GM23338 (cell line): ENCODE measurements at regions not wholly inside any gene's neighbourhood (a gene's known extent, or its start where the extent isn't known, plus 50 kb on each side); places are given as distances from the start of the nearest gene placed in this dataset.

ENCODE experiments used
- ATAC-seq: fragments of 200-7000 bp; cut with Tn5 transposase; 3 replicates; pipeline ENCODE4 v1.9.1; 2020
- DNase-seq: peaks from one replicate; pipeline ENCODE4 v3.0.0-alpha.2; 2015; ENCODE audit warnings: low spot score
- H2AFZ ChIP-seq: fragments of 200-600 bp; sonication (generic); 2 replicates; pipeline ENCODE4 v1.8.0; 2016; ENCODE audit warnings: antibody characterized with exemption, mild to moderate bottlenecking, moderate library complexity
- H3F3A ChIP-seq: fragments of 200-600 bp; sonication (generic); replicated peaks from 2 replicates; pipeline ENCODE4 v1.8.0; 2017; ENCODE audit warnings: antibody characterized with exemption, mixed run types, low read depth
- H3K27ac ChIP-seq: fragments of 200-600 bp; sonication (generic); 2 replicates; pipeline ENCODE4 v1.6.1; 2016; ENCODE audit warnings: low read depth
- H3K27me3 ChIP-seq: fragments of 200-600 bp; sonication (generic); 2 replicates; pipeline ENCODE4 v1.8.0; 2016; ENCODE audit warnings: mild to moderate bottlenecking, mixed run types, moderate library complexity; ENCODE audit not compliant: insufficient read depth
- H3K36me3 ChIP-seq: fragments of 200-600 bp; sonication (generic); 2 replicates; pipeline ENCODE4 v1.8.0; 2016; ENCODE audit warnings: mild to moderate bottlenecking; ENCODE audit not compliant: insufficient read depth
- H3K4me1 ChIP-seq: fragments of 200-600 bp; sonication (generic); 2 replicates; pipeline ENCODE4 v1.8.0; 2016; ENCODE audit warnings: mild to moderate bottlenecking, moderate library complexity; ENCODE audit not compliant: insufficient read depth
- H3K4me2 ChIP-seq: fragments of 200-600 bp; sonication (generic); 2 replicates; pipeline ENCODE4 v1.7.1; 2017; ENCODE audit warnings: mixed run types
- H3K4me3 ChIP-seq: fragments of 200-600 bp; sonication (generic); 2 replicates; pipeline ENCODE4 v1.6.1; 2016; ENCODE audit warnings: mixed run types
- H3K79me2 ChIP-seq: fragments of 200-600 bp; sonication (generic); replicated peaks from 2 replicates; pipeline ENCODE4 v1.8.0; 2017; ENCODE audit warnings: mild to moderate bottlenecking; ENCODE audit not compliant: insufficient read depth
- H3K9me2 ChIP-seq: fragments of 200-600 bp; sonication (generic); 2 replicates; pipeline ENCODE4 v1.8.0; 2017; ENCODE audit not compliant: insufficient read depth
- H4K20me1 ChIP-seq: fragments of 200-600 bp; sonication (generic); replicated peaks from 2 replicates; pipeline ENCODE4 v1.8.0; 2017; ENCODE audit warnings: mild to moderate bottlenecking; ENCODE audit not compliant: insufficient read depth
- H3K27ac Mint-ChIP-seq: 2 replicates; pipeline ENCODE4 v1.8.0; 2020; ENCODE audit warnings: inconsistent platforms, mild to moderate bottlenecking, moderate library complexity, mixed read lengths
- H3K27me3 Mint-ChIP-seq: 3 replicates; pipeline ENCODE4 v1.8.0; 2022; ENCODE audit warnings: low read depth, mild to moderate bottlenecking, moderate library complexity, mixed read lengths, inconsistent platforms; ENCODE audit not compliant: insufficient read depth, poor library complexity
- H3K36me3 Mint-ChIP-seq: 3 replicates; pipeline ENCODE4 v1.8.0; 2021; ENCODE audit warnings: low read depth, mild to moderate bottlenecking, inconsistent platforms, moderate library complexity, mixed read lengths
- H3K4me1 Mint-ChIP-seq: 3 replicates; pipeline ENCODE4 v1.8.0; 2020; ENCODE audit warnings: mild to moderate bottlenecking, inconsistent platforms, mixed read lengths
- H3K4me3 Mint-ChIP-seq: 3 replicates; pipeline ENCODE4 v1.8.0; 2021; ENCODE audit warnings: moderate library complexity, mild to moderate bottlenecking, inconsistent platforms, mixed read lengths
- H3K9me3 Mint-ChIP-seq: 3 replicates; pipeline ENCODE4 v1.8.0; 2020; ENCODE audit warnings: moderate library complexity, mild to moderate bottlenecking, inconsistent platforms, mixed read lengths
- EZH2 ChIP-seq: fragments of 200-600 bp; sonication (generic); IDR thresholded peaks from one replicate; pipeline ENCODE4 v1.8.0; 2017; ENCODE audit warnings: antibody characterized with exemption, mild to moderate bottlenecking, low read depth; ENCODE audit not compliant: unreplicated experiment
- JUNB ChIP-seq: IDR thresholded peaks from one replicate; pipeline ENCODE4 v1.6.1; 2016; ENCODE audit warnings: antibody characterized with exemption; ENCODE audit not compliant: unreplicated experiment
- NANOG ChIP-seq: IDR thresholded peaks from 2 replicates; pipeline ENCODE4 v1.6.1; 2016; ENCODE audit warnings: antibody characterized with exemption, borderline replicate concordance
- POLR2AphosphoS5 ChIP-seq: IDR thresholded peaks from 2 replicates; pipeline ENCODE4 v1.6.1; 2016; ENCODE audit warnings: antibody characterized with exemption, low read depth
- ZNF114 ChIP-seq: fragments of 250-450 bp; sonication (Bioruptor Pico); IDR thresholded peaks from 2 replicates; pipeline ENCODE4 v1.5.0; 2020; ENCODE audit warnings: mild to moderate bottlenecking, moderate library complexity
- TF ChIP-seq, protein P1 (sequence below): fragments of 250-450 bp; sonication (Bioruptor Pico); IDR thresholded peaks from 2 replicates; pipeline ENCODE4 v1.5.0; 2020; ENCODE audit warnings: mild to moderate bottlenecking, moderate library complexity
- TF ChIP-seq, protein P2 (sequence below): IDR thresholded peaks from 2 replicates; pipeline ENCODE4 v1.6.1; 2016; ENCODE audit warnings: antibody characterized with exemption
- TF ChIP-seq, protein P3 (sequence below): IDR thresholded peaks from one replicate; pipeline ENCODE4 v1.6.1; 2018; ENCODE audit warnings: antibody characterized with exemption; ENCODE audit not compliant: unreplicated experiment

DNA sequence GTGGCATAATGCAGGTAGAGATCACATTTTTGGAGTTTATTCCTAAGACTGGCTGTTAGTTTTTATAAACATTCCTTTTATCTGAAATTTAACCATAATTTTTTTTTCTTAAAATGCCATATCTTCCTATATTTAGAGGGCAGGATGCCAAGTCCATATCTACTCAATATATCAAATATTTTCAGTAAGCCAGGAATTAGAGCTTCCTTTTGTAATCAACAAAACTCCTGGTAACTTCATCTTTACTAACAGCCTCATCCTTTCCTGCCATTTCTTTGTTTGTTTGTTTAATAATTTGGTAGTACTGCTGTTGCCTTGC, 136.3 kb downstream of the OLIG3 start (continued):
- TF ChIP-seq, protein P1, sequence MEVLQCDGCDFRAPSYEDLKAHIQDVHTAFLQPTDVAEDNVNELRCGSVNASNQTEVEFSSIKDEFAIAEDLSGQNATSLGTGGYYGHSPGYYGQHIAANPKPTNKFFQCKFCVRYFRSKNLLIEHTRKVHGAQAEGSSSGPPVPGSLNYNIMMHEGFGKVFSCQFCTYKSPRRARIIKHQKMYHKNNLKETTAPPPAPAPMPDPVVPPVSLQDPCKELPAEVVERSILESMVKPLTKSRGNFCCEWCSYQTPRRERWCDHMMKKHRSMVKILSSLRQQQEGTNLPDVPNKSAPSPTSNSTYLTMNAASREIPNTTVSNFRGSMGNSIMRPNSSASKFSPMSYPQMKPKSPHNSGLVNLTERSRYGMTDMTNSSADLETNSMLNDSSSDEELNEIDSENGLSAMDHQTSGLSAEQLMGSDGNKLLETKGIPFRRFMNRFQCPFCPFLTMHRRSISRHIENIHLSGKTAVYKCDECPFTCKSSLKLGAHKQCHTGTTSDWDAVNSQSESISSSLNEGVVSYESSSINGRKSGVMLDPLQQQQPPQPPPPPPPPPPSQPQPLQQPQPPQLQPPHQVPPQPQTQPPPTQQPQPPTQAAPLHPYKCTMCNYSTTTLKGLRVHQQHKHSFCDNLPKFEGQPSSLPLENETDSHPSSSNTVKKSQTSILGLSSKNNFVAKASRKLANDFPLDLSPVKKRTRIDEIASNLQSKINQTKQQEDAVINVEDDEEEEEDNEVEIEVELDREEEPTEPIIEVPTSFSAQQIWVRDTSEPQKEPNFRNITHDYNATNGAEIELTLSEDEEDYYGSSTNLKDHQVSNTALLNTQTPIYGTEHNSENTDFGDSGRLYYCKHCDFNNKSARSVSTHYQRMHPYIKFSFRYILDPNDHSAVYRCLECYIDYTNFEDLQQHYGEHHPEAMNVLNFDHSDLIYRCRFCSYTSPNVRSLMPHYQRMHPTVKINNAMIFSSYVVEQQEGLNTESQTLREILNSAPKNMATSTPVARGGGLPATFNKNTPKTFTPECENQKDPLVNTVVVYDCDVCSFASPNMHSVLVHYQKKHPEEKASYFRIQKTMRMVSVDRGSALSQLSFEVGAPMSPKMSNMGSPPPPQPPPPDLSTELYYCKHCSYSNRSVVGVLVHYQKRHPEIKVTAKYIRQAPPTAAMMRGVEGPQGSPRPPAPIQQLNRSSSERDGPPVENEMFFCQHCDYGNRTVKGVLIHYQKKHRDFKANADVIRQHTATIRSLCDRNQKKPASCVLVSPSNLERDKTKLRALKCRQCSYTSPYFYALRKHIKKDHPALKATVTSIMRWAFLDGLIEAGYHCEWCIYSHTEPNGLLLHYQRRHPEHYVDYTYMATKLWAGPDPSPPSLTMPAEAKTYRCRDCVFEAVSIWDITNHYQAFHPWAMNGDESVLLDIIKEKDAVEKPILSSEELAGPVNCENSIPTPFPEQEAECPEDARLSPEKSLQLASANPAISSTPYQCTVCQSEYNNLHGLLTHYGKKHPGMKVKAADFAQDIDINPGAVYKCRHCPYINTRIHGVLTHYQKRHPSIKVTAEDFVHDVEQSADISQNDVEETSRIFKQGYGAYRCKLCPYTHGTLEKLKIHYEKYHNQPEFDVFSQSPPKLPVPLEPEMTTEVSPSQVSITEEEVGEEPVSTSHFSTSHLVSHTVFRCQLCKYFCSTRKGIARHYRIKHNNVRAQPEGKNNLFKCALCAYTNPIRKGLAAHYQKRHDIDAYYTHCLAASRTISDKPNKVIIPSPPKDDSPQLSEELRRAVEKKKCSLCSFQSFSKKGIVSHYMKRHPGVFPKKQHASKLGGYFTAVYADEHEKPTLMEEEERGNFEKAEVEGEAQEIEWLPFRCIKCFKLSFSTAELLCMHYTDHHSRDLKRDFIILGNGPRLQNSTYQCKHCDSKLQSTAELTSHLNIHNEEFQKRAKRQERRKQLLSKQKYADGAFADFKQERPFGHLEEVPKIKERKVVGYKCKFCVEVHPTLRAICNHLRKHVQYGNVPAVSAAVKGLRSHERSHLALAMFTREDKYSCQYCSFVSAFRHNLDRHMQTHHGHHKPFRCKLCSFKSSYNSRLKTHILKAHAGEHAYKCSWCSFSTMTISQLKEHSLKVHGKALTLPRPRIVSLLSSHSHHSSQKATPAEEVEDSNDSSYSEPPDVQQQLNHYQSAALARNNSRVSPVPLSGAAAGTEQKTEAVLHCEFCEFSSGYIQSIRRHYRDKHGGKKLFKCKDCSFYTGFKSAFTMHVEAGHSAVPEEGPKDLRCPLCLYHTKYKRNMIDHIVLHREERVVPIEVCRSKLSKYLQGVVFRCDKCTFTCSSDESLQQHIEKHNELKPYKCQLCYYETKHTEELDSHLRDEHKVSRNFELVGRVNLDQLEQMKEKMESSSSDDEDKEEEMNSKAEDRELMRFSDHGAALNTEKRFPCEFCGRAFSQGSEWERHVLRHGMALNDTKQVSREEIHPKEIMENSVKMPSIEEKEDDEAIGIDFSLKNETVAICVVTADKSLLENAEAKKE: no peak
- no peak for TF ChIP-seq ZNF114 (CRISPR knock-in tag)
- TF ChIP-seq, protein P2, sequence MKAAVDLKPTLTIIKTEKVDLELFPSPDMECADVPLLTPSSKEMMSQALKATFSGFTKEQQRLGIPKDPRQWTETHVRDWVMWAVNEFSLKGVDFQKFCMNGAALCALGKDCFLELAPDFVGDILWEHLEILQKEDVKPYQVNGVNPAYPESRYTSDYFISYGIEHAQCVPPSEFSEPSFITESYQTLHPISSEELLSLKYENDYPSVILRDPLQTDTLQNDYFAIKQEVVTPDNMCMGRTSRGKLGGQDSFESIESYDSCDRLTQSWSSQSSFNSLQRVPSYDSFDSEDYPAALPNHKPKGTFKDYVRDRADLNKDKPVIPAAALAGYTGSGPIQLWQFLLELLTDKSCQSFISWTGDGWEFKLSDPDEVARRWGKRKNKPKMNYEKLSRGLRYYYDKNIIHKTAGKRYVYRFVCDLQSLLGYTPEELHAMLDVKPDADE: no peak

DNA sequence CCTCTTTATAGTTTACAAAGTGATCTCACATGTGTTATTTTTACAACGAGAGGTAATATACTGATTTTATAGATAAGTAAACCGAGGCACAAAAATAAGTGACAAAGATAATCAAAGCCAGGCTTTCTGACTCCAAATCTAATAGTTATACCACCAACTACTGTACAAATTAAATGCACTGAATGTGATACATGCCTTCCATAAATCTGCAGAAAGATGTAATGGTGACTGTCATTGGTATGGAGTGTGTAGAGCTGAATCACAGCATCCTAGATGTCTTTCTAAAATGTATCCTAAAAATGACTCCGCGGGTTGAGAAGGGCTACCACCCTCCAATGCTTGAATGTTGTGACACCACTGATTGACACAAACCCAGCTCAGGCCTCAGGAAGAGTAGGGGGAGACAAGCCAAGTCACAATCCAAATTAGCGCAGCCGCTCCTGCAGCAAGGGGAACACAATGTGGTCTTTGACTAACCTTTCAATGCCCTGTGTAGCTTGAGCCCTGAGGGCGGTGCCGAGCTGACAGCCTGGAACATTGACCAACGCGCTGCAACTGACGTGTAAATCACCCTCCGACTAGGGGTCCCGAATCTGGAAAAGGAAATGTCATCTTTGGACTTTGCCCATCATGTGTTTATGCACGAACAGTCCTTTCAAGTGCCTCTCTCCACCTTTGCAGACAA, 136.8 kb downstream of the OLIG3 start:
- no peak overlapping the region for H3K4me3 ChIP-seq
- TF ChIP-seq, protein P2: no peak
- TF ChIP-seq, protein P3, sequence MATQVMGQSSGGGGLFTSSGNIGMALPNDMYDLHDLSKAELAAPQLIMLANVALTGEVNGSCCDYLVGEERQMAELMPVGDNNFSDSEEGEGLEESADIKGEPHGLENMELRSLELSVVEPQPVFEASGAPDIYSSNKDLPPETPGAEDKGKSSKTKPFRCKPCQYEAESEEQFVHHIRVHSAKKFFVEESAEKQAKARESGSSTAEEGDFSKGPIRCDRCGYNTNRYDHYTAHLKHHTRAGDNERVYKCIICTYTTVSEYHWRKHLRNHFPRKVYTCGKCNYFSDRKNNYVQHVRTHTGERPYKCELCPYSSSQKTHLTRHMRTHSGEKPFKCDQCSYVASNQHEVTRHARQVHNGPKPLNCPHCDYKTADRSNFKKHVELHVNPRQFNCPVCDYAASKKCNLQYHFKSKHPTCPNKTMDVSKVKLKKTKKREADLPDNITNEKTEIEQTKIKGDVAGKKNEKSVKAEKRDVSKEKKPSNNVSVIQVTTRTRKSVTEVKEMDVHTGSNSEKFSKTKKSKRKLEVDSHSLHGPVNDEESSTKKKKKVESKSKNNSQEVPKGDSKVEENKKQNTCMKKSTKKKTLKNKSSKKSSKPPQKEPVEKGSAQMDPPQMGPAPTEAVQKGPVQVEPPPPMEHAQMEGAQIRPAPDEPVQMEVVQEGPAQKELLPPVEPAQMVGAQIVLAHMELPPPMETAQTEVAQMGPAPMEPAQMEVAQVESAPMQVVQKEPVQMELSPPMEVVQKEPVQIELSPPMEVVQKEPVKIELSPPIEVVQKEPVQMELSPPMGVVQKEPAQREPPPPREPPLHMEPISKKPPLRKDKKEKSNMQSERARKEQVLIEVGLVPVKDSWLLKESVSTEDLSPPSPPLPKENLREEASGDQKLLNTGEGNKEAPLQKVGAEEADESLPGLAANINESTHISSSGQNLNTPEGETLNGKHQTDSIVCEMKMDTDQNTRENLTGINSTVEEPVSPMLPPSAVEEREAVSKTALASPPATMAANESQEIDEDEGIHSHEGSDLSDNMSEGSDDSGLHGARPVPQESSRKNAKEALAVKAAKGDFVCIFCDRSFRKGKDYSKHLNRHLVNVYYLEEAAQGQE: no peak
- no peak for TF ChIP-seq EZH2
- TF ChIP-seq JUNB: no peak
- TF ChIP-seq POLR2AphosphoS5: no peak
- TF ChIP-seq NANOG: no peak

More for the DNA sequence above, 136.8 kb downstream of the OLIG3 start:
- no peak overlapping the region for H3K4me3 Mint-ChIP-seq
- Histone ChIP-seq H3K79me2 (no peaks in the 10 kb centered on the region), H3K27ac (no peak overlapping the region), H2AFZ (peak overlapping the region; percentile 64; the same call in 1 of the 2 replicates), H3K4me2 (no peak overlapping the region), H3K27me3 (no peaks in the 10 kb centered on the region), H3K4me1 (no peaks in the 10 kb centered on the region), H3K9me2 (no peaks in the 10 kb centered on the region), H3K36me3 (no peaks in the 10 kb centered on the region), H3F3A (no peaks in the 10 kb centered on the region), H4K20me1 (no peaks in the 10 kb centered on the region)
- no peak overlapping the region for H3K27ac Mint-ChIP-seq
- DNase-seq (no peak), ATAC-seq (peak; percentile 45; the same call in 2 of the 3 replicates)
- no peaks in the 10 kb centered on the region for H3K36me3 Mint-ChIP-seq
- H3K9me3 Mint-ChIP-seq: no peaks in the 10 kb centered on the region
- no peaks in the 10 kb centered on the region for H3K27me3 Mint-ChIP-seq
- peaks cover 4% of the 10 kb centered on the region; the same call in 1 of the 3 replicates for H3K4me1 Mint-ChIP-seq
